ENCODE measurements at regions not wholly inside any gene's neighbourhood (a gene's known extent, or its start where the extent isn't known, plus 50 kb on each side); places are given as distances from the start of the nearest gene placed in this dataset.
A peak's percentile ranks its signal among the peaks of the same experiment; 100 is the strongest.
"Not testable (repeated sequence)": the region's sequence is repeated elsewhere in the genome, so short reads cannot be mapped to it uniquely, and the experiment has no call there.

DNA sequence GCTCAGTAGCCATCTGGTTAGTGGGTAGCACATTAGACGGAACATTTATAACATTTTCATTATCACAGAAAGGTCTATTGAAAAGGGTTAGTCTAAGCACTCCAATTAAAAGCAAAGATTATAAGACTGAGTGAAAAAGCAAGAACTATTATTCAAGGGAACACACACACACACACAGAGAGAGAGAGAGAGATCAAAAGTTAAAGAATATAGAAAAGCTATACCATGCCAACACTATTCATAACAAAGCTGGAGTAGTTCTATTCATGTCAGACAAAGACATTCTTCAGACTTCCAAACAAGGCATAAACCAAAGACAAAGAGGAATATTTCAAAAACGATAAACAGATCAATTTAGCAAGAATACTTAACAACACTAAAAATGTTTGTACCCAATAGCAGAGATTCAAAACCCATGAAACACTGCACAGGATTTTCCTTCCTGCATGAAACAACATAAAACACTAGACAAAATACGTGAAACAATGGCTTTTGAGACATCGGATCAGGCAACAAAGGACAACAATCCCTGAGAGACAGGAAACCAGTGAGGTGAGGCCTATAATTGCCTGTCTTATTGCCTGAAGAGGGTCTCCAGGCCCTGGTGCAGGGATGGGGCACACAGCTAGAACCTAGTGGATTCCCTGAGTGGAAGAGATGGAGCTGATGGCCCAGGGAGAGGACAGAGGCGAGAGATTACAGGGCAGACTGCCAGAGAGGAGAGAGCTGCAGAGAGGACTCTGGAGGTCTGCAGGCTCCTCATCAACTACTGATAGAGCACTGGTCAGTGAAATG lies 83.6 kb upstream of the NPAS2 start:
- DNase-seq (ENCODE audit: low read depth in 2 of 3, low spot score in 2 of 3), result no peak

DNA sequence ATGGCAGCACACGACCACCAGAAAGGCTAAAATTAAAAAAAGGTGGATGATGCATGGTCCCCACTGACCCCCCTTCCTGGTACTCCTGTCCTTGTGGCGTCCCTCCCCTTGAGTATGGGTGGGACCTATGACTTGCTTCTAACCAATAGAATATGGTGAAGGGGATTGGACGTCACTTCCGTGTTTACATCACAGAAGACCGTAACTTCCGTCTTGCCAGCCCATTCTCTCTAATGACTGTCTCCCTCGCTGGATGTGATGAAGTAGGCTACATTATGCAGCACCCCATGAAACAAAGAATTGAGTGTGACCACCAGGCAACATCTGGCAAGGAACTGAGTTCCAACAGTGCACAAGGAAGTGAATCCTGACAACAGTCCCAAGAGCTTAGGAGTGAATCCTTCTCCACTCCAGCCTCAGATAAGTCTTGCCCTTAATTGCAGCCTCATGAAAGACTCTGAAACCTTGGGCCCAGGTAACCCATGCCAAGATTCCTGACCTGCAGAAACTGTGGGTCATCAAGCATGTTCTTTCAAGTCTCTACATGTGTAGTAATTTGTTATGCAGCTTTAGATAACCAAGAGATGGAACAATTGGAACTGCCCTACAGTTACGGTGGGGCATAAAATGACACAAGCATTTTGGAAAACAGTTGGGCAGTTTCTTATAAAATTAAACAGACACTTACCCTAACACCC lies 80.1 kb upstream of the NPAS2 start:
- DNase-seq (ENCODE audit: low read depth in 2 of 3, low spot score in 2 of 3), result no peak

DNA sequence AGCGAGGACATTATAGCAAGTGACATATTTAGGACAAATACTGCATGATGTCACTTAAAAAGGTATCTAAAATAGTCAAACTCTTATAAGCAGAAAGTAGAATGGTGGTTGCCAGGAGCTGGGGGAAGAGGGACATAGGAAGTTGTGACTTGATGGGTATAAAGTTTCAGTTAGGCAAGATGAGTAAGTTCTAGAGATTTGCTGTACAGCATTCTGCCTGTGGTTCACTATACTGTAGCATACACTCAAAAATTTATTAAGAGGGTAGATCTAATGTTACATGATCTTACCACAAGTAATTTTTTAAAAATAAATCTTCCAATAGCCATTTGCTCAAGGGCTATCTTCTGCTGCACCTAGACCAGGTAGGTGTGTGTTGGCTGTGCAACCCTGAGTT lies 78.1 kb upstream of the NPAS2 start:
- no peak for DNase-seq (ENCODE audit: low read depth in 2 of 3, low spot score in 2 of 3)

DNA sequence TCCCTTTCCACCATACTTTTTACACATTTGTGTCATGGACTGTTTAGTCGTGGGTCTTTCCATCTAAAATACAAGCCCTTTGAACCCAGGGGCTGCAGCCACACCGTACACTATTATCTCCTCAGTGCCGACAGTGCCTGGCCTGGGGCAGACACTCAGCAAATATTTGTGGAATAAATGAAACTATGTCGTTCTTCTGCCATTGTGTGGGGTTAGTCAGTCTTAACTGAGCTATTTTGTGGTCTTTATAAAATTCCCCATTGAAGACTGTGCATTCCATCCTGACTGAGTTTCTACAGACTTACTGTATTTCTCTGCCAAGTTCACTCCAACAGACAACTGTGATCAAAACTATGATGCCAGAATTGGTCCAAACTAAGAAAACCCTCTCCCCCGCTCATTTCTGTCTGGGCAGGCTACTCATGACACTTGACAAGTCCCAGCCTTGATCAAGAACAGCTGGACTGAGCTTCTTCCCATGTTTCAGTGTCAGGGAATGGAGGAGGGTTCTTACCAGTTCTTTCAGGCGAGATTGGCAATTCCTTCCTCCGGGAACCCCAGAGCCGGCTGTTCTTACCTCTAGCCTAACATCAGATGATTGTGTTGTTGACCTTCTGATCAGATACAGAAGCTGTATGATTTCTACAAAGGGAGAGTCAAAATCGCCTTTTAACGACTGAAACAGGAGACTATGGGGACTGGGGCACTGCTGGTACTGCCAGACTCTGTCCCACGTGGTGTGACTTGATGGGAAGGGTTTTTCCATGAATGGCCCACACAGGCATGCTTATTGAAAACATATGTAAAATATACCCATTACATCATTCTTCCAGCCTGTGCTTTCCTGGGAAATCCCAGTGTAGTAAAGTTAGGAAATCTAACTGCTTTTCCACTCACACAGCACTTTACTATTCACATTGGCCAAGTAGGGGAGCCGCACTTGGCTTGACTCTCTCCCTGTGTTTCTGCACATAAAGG lies 77.4 kb upstream of the NPAS2 start:
- no peak for DNase-seq (ENCODE audit: low read depth in 2 of 3, low spot score in 2 of 3)

DNA sequence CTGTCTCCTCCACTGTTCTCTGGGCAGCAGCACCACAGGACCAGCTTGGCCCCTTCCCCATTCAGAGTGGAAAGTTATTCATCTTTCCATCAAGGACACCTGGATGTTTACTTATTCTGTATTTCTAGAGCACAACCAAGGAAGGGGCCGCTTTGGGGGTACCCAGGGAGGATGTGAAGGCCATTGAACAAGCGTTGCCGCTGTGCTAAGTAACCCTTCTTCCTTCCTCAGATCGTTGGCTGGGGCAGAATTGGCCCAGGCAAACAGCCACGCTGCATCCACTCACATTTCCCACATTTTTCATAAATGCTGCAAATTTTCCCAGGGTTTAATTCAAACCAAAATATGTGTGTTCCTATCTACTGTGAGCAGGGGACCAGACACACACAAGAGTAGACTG lies 76.2 kb upstream of the NPAS2 start:
- no peak for DNase-seq (ENCODE audit: low read depth in 2 of 3, low spot score in 2 of 3)

DNA sequence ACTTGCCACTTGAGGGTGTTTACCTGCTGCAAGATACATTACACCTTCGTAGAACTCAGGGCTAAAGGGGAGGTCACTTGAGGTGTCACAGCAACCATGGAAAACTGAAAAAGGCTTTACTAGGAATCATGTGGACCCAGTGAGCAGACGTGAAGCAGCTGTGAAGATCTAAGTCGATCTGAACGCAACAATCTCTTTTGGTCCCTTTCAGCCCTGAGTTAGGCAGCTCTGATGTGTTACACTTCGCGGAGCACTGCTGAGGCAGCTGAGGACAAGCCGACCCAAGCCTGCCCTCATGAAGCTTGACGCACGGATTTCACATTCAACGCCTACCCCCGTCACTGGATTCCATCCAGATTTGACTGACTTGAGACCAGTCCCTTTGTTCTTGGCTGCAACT lies 75.8 kb upstream of the NPAS2 start:
- no peak for DNase-seq (ENCODE audit: low read depth in 2 of 3, low spot score in 2 of 3)

DNA sequence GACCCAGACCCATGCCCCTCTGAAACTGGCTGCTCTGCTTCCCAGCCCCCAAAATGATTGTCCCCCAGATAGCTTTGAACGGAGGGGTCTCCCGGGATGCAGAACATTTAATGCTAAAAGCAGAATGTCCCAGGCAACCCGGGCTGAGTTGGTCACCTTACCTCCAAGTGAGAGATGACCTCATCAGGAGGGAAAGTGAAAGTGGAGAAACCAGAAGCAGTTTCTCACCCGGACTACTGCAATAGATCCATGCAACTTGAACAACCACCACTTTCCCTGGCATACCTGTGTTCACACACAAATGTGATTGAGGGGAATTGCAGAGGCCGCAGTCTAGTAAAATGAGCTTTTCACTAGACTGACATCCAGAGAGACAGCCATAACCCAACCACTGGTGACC lies 75.3 kb upstream of the NPAS2 start:
- DNase-seq (ENCODE audit: low read depth in 2 of 3, low spot score in 2 of 3), result no peak

DNA sequence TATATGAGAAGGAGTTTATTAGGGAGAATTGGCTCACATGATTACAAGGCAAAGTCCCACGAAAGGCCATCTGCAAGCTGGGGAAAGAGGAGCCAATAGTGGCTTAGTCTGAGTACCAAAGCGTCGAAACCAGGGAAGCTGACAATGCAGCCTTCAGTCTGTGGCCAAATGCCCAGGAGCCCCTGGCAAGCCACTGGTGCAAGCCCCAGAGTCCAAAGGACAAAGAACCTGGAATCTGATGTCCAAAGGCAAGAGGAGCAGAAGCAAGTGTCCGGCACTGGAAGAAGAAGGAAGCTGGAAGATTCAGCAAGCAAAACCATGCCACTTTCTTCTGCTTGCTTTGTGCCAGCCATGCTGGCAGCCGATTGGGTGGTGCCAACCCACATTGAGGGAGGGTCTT lies 74.3 kb upstream of the NPAS2 start:
- no peak for DNase-seq (ENCODE audit: low read depth in 2 of 3, low spot score in 2 of 3)

DNA sequence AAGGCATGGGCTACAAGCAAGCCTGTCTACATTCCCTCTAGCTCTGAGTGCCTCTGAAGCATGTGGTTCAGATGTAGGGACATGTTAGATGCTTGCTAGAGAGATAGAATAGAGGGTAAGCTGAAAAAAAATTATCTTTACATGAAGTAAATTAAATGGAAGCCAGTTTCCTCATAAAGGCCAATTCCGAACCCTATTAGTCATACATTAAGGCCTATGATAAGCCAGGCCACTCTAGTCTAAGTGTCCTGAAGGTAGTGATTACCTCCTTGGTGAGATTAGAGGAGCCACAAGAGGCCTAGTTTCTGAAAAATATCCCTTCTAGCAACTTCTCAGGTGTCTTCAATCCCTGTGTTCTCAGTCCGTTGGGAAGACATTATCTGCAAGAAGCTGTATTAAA lies 72.4 kb upstream of the NPAS2 start:
- no peak for DNase-seq (ENCODE audit: low read depth in 2 of 3, low spot score in 2 of 3)

DNA sequence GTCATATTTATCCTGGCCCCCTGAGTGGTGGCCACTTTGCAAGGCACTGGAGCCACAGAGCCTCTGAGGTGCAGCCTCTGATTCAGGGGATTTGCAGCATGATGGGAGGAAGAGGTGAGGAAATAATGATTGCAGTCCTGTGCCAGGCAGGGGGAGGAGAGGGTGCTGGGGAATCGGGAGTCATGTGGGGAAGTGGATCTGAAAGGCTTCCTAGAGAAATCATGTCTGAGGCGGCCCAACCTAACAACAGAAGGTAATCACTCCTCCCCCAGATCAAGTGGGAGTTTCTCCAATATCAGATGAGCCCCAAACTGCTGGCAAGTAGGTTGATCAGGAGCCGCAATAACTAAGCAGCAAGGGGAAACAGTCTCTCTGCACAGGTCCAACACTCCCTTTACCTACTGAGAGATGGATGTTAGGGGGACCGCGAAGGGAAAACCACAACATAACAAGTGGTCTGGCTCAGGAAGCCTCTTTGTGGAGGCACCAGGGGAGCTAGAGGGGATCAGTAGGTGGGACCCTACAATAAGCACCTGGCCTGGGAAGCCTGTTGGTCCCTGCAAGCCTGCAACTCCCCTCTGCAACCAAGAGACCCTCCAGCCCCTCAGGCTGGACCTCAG lies 71.8 kb upstream of the NPAS2 start:
- DNase-seq (ENCODE audit: low read depth in 2 of 3, low spot score in 2 of 3), result peak in 1 of 3 donors; percentile 8

DNA sequence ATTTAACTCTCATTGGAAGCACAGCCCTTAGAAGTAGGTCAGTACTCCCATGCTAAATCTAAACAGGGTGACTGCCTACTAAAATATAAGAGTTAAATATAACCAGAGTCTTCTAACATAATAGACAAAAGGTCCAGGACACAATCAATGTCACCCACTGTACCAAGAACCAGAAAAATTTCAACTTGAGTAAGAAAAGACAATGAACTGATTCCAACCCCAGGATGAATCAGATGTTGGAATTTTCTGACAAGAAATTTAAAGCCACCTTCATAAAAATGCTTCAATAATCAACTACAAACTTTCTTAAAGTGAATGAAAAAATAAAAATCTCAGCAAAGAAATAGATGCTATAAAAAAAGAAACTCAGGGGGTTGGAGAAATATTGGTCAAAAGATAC lies 71.3 kb upstream of the NPAS2 start:
- DNase-seq (ENCODE audit: low read depth in 2 of 3, low spot score in 2 of 3), result no peak

DNA sequence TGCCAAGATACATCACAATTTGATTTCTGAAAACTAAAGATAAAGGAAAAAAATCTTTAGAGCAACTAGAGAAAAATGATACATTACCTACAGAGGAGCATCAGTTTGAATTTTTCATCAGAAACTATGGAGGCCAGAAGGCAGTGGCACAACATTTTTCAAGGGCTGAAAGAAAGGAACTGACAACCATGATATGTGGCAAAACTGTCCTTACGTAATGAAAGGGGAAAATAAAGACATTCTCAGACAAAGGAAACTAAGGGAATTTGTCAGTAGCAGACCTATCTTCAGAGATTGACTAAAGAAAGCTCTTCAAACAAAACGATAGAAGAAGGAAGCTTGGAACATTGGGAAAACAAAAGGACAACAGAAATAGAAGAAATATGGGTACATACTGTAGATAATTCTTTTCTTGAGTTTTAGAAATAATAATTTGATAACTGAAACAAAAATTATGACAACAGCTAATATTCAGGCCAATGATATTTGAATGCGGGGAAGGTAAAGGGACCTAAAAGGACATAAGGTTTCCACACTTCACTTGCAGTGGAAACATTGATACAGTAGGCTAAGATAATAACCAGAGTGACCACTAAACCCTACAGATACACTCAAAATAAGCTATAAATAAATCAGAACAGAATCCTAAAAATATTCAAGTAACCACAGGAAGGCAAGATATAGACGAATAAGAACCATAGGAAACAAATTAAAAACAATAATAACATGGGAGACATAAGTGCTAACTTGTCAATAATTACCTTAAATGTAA lies 70.0 kb upstream of the NPAS2 start:
- DNase-seq (ENCODE audit: low read depth in 2 of 3, low spot score in 2 of 3), result no peak

DNA sequence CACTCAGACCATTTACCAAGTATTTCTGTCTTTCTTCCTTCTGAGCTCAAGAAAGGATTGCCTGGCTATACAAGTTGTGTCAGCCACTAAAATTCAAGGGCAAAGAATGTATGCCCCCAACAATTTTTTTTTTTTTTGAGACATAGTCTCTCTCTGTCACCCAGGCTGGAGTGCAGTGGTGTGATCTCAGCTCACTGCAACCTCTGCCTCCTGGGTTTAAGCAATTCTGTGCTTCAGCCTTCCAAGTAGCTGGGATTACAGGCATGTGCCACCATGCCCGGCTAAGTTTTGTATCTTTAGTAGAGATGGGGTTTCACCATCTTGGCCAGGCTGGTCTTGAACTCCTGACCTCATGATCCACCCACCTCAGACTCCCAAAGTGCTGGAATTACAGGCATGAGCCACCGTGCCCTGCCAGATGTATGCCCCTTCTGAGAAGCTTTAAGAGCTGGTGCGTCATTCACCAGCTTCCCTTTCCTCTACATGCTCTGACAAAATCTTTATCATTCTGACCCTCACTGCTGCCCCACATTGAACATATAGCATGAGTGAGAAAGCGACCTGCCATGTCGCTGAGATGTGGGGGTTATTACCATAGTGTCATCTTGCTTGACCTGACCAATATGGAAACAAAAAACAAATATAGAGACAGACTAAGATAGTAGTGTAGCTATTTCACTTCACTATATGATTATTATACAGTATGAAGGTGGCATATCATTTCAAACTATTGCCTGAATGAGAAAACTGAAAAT lies 67.9 kb upstream of the NPAS2 start:
- DNase-seq (ENCODE audit: low read depth in 2 of 3, low spot score in 2 of 3), result not testable (repeated sequence)

DNA sequence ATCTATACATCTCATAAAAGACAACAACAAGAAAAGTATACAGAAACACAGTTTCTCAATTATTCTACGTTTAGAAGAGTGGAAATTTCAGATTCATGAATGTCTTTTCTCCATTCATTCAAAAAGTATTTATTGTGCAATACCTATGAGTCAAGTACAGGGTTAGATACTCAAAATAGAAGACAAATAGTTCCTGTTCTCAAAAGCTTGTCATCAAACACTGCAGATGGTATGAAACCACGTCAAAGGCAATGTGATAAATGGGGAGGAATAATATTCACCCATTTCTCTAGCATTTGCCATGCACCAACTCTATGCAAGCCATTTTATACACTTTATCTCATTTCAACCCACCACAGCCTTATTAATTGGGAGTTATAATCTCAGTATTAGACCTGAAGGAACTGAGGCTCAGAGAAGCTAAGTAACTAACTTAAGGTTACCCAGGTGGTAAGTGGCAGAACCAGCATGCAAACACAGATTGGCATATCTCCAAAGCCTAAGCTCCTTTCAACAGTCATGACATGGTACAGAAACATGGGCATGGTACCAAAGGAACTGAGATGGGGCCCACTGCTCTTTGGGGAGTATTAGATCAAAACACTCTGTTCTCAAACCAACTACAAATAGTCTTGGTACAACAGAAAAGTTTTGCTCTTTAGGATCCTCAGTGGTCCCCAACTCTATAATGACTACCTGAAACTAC lies 67.2 kb upstream of the NPAS2 start:
- DNase-seq (ENCODE audit: low read depth in 2 of 3, low spot score in 2 of 3), result no peak

DNA sequence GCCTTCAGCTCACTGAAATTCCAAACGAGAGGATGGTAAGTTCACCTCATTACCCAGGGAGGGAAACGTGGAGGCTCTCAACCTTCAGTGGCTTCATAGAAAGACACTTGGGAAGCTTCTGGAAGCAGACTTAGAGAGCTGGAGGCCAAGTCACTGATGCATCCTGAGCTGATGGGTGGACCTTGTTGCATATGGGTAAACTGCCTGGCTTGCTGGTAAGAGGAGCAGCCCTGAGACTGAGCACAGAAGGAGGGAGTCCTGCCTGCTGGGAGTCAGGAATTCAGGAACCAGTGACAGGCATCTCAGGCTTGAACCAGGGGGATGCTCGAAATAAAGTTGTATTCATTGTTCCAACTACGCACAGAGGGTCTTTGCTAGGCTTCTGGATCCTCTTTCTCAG lies 66.5 kb upstream of the NPAS2 start:
- DNase-seq (ENCODE audit: low read depth in 2 of 3, low spot score in 2 of 3), result no peak

DNA sequence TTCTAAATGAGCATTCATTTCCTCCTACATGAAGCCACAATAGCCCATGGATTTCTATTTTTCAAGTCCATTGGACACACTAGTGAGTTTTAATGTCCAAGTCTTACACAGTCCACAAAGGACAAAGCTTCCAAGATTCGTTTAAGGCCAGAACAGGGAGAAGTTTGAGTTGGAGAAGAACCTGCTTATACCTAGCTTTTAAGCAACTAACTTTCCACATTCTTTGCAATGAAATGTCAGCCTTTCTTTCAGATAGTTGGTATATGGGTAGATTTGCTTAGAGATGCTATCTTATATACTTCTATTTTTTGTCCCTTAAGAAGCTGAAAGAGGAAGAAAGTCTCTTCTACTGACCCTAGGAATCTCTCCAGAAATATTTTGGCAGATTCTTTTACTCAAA lies 66.1 kb upstream of the NPAS2 start:
- DNase-seq (ENCODE audit: low read depth in 2 of 3, low spot score in 2 of 3), result no peak

DNA sequence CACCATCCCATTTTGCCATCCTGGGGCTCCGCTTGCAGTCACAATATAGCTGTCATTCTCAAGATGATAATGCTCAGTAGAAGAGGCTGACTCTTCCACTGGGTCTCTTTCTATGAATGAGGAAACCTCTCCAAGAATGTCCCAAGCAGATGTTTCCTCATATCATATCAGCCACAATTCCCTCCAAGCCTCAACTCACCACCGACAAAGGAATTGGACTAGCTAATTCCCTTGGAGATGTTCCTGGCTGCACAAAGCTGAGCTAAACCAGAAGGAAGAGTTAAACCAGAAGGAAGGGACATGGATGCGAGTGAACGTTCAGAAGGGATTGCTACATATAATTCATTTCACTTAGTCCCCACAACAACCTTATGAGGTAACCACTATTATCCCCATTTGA lies 65.0 kb upstream of the NPAS2 start:
- no peak for DNase-seq (ENCODE audit: low read depth in 2 of 3, low spot score in 2 of 3)

DNA sequence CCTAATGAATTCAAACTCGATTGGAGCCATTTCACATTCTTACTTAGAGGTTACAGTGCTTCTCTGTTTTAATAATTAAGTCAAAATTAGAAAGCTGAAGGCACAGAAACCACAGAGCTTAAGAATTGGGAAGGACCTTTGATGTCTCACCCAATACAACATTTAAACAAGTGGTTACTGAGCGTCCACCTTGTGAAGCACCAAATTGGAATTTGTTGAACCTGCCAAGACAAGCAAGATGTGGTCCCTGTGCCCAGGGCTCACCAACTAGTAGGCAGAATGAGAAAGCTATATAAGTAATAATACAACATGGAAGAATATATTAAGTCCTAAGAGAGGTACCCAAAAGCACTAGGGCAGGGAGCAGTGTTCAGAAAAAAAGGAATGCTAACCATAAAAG lies 64.5 kb upstream of the NPAS2 start:
- no peak for DNase-seq (ENCODE audit: low read depth in 2 of 3, low spot score in 2 of 3)

DNA sequence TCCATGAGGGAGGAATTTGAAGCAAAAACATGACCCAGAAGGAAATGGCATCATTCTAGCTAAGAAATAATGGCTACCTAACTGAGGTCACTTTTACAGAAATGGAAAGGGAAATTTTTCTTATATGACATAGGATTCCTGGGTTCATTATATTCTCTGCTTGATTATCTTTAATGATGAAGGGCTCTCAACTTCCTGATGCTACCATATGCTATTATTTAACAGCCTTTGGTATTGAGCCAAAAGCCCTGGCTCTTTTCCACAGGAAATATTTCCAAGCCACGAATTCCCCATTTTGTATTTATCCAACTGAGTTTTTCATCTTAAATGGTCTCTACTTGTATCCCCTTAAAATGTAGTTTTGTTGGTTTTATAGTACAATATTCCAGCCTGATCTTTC lies 63.2 kb upstream of the NPAS2 start:
- no peak for DNase-seq (ENCODE audit: low read depth in 2 of 3, low spot score in 2 of 3)

Measured in hematopoietic multipotent progenitor cell (in vitro differentiated cells).